GM12874 (cell line): ENCODE measurements at regions not wholly inside any gene's neighbourhood (a gene's known extent, or its start where the extent isn't known, plus 50 kb on each side); places are given as distances from the start of the nearest gene placed in this dataset.

Source experiments
- TF ChIP-seq, protein P1 (sequence below): IDR thresholded peaks from 2 replicates; pipeline ENCODE4 v1.5.1; 2011; ENCODE audit warnings: low read depth, mild to moderate bottlenecking, control low read depth, low read length, moderate library complexity; ENCODE audit not compliant: insufficient read depth

DNA sequence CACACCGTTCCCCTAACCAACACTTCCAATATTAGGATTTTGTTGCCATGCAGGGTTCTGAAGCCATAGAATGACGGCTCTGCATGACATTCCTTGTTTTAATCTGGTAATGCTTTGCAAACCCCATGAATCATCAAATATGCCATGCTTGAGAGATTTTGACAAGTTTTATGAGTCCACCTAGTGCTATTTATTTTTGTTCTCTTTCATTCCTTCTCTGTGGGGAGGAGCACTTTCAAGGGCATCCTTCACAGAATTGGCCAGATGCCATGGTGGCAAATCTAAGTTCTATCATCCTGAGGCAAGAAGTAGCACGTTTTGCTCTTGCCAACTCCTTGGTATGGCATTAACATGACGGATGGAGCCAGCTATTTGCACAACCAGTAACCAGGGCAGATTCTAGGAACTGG lies 268.4 kb downstream of the FAM76B start:
- TF ChIP-seq, protein P1, sequence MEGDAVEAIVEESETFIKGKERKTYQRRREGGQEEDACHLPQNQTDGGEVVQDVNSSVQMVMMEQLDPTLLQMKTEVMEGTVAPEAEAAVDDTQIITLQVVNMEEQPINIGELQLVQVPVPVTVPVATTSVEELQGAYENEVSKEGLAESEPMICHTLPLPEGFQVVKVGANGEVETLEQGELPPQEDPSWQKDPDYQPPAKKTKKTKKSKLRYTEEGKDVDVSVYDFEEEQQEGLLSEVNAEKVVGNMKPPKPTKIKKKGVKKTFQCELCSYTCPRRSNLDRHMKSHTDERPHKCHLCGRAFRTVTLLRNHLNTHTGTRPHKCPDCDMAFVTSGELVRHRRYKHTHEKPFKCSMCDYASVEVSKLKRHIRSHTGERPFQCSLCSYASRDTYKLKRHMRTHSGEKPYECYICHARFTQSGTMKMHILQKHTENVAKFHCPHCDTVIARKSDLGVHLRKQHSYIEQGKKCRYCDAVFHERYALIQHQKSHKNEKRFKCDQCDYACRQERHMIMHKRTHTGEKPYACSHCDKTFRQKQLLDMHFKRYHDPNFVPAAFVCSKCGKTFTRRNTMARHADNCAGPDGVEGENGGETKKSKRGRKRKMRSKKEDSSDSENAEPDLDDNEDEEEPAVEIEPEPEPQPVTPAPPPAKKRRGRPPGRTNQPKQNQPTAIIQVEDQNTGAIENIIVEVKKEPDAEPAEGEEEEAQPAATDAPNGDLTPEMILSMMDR, result no peak

DNA sequence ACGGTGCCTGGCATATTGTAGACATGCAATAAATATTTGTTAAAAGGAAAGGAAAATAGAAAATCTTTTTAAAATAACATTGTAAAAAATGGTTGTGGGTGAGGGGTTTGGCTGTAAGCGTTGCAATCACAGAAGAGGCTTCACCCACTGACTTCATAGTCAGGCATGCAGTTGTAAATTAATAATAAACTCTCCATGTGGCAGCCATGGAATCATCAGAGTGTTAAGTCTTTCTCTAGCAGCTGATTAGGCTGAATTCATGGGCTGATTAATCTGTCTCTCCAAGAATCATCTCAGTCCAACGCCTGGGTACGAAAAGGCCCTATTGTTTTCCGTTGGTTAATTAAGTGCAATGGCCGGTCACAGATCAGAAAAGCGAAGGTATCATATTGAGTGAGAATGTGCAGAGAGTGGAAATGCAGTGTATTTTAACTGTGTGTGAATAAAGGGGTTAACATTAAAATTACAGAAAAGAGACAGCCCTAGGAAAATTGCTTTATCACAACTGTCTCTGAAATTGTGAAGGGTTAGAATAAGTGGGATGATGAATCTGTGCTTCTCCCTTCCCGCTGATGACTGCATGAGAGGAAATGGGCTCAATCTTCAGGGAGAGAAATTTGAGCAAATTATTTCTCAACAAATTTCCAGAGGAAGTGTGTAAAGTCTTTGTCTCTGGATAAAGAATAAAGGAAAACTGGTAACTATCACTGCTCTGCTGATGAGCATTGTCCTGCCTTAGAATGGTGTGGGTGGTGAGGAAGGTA lies 269.0 kb downstream of the FAM76B start:
- TF ChIP-seq, protein P1, result no peak

- TF ChIP-seq, protein P1, result no peak
Observed at GRCh38 chr11:95519912-95520311, 269.7 kb downstream of the FAM76B start.

DNA sequence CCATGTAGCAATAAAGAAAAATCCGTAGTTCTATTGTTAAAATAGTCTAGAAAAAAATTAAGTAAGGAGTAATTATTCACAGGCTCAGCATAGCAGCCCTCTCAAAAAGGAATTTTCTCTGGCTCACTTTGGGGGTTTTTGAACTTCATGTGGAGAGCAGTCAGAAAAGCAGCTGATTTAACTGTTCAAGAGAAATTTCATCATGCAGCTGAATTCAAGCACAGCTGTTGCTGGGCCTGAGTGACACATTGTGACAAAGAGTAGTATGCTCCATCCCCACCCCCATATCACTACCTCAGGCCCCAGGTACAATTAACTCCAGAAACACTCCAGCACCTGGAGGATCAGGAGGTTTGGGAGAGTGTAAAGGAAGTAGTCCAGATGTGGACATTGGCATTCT lies 272.1 kb downstream of the FAM76B start:
- TF ChIP-seq, protein P1, result no peak

DNA sequence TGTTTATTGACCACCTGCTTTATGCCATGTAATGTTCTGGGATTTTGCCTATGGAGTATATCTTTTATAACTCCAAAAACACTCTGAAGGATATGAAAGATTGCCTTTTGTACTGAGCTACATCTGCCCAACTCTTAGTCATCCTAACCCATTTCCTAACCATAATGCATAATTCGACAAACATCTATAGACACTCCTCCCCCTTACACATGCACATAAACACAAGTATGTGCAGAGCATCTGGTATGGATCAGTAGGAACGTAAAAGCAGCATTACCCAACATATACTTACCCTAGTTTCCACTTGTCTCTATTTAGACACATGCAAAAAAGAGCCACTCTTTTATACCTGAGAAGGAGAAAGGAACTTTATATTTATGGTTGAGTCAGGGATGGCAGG lies 272.8 kb downstream of the FAM76B start:
- TF ChIP-seq, protein P1, result no peak

DNA sequence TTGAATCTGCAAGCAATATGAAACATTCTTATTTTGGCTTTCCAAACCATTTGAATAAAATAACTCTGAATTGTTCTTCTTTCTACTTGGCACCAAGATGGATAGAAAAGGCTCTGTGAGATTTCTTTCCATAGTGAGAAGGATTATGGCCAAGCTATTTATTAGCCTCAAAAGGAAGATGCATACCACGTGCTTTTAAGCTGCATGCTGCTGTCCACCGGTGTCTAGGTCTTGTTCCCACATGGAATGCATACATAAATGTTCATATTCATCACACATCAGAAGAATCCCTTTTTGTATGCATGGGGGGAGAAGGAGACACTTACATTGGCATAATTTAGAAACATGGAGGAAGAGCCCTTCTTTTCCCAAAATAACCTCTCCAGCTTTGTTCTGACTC lies 273.4 kb downstream of the FAM76B start:
- TF ChIP-seq, protein P1, result no peak

DNA sequence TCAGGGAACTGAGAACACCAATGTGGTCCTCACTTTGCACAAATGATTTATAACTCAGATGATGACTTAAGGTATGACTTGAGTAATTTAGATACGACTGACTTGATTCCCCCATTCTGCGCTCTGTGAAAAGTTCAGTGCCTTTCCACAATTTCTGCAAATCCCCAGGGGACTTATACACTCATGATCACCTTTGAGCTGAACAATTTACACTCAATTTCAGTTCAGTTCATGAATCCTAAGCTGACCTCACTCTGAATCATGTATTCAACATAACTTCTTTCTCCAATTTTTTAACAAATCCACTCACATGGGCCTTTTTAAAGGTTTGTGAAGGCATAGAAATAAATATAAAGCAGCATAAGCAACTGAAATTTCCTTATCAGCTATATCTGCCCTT lies 274.2 kb downstream of the FAM76B start:
- TF ChIP-seq, protein P1, result no peak
